ENCODE measurements at regions not wholly inside any gene's neighbourhood (a gene's known extent, or its start where the extent isn't known, plus 50 kb on each side); places are given as distances from the start of the nearest gene placed in this dataset.
"Not testable (repeated sequence)": the region's sequence is repeated elsewhere in the genome, so short reads cannot be mapped to it uniquely, and the experiment has no call there.

DNA sequence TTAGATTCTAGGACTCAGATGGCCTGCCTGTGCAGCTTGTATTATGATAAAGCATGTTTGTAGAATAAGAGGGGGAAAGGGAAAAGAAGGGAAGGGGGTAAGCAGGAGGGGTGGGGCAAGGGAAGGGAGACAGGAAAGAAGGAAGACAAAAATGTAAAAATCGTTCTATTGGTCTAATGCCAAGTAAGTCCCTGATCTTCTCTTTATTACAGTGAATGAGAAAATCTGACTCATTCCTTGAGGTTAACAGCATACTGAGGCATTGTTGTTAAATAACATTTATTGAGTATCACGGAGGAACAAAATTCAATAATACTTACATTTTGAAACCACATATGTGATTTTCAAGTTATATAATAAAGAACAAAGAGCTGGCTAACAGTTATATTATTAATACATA, 1534.7 kb downstream of the OLFM4 start:
- H3K27me3 Mint-ChIP-seq = no peaks in the 10 kb centered on the region
- ATAC-seq = no peak
- no peak overlapping the region for H3K4me3 Mint-ChIP-seq
- H3K4me1 Mint-ChIP-seq (ENCODE audit: low read depth in 2 of 2) = no peaks in the 10 kb centered on the region
- H3K27ac Mint-ChIP-seq = no peak overlapping the region
- peaks cover 9% of the 10 kb centered on the region for H3K9me3 Mint-ChIP-seq
- no peak for DNase-seq (ENCODE audit: low spot score)
- peaks cover 1% of the 10 kb centered on the region for H3K36me3 Mint-ChIP-seq

DNA sequence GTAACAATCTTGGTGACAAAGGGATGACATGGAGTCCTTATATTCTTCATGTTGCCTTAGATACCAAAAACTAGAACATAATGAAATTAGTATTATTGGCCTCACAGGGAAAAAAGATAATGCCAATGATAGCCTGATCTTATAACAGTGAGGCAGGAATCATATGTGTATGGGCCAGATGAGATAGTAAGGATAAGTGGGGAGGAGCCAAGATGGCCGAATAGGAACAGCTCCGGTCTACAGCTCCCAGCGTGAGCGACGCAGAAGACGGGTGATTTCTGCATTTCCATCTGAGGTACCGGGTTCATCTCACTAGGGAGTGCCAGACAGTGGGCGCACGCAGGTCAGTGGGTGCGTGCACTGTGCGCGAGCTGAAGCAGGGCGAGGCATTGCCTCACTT, 1543.4 kb downstream of the OLFM4 start:
- Mint-ChIP-seq H3K36me3 (peaks cover 20% of the 10 kb centered on the region), H3K9me3 (peaks cover 32% of the 10 kb centered on the region)
- H3K27me3 Mint-ChIP-seq; ATAC-seq; H3K27ac Mint-ChIP-seq; H3K4me1 Mint-ChIP-seq (ENCODE audit: low read depth in 2 of 2); H3K4me3 Mint-ChIP-seq; DNase-seq (ENCODE audit: low spot score): not testable (repeated sequence)

DNA sequence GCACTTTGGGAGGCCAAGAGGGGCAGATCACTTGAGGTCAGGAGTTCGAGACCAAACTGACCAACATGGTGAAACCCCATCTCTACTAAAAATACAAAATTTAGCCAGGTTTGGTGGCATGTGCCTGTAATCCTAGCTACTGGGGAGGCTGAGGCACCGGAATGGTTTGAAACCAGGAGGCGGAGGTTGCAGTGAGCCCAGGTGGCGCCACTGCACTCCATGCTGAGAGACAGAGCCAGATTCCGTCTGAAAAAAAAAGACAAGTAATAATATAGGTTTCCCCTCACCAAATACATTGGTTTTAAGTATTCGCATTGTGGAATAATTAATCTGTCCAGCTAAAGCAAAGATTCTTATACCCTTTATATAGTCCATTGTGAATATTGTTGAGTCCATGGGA, 1544.6 kb downstream of the OLFM4 start:
- H3K9me3 Mint-ChIP-seq = peaks cover 29% of the 10 kb centered on the region
- no peak overlapping the region for H3K27ac Mint-ChIP-seq
- ATAC-seq = no peak
- H3K27me3 Mint-ChIP-seq = no peaks in the 10 kb centered on the region
- no peaks in the 10 kb centered on the region for H3K4me1 Mint-ChIP-seq (ENCODE audit: low read depth in 2 of 2)
- H3K4me3 Mint-ChIP-seq = no peak overlapping the region
- peaks cover 20% of the 10 kb centered on the region for H3K36me3 Mint-ChIP-seq
- no peak for DNase-seq (ENCODE audit: low spot score)

DNA sequence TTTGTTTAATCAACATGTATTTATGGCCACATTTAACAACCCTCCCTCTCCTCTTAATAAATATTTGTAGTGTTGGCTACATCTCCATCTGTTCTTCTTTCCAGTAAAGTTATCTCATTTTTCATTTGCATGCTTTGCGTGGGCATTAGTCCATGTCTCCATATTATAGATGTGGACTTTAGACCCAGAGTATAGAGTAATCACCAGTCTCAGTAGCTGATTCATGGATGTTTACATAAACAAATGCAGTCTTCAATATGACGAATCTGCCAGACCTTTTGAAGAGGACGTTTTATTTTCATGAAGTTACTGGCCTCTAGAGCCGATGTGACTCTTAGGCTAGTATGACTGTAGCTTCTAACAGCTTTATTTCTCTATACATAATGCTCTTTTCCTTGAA, 1546.2 kb downstream of the OLFM4 start:
- Mint-ChIP-seq H3K4me3 (no peak overlapping the region), H3K36me3 (peaks cover 9% of the 10 kb centered on the region), H3K27ac (no peak overlapping the region), H3K27me3 (no peaks in the 10 kb centered on the region), H3K9me3 (peaks cover 23% of the 10 kb centered on the region), H3K4me1 (ENCODE audit: low read depth in 2 of 2) (no peaks in the 10 kb centered on the region)
- DNase-seq (ENCODE audit: low spot score) = no peak
- ATAC-seq = no peak

DNA sequence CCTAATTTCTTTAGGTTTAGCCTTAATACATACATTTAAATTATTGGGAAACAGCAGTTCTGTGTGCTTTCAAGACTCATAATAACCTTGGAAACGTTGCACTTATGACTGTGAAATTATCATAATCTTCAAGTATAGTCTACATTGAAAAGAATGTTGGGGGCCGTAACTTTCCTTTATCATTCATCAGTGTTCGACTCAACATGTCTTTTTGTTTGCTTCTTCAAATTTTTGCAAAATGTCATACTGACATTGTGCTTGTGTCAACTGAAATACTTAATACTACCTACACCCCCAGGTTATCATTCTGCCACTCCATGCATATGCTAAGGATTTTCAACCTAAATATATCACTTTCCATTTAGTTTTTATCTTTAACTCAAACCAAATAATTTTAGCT, 1562.9 kb downstream of the OLFM4 start:
- no peak overlapping the region for H3K27ac Mint-ChIP-seq
- H3K36me3 Mint-ChIP-seq = peaks cover 9% of the 10 kb centered on the region
- DNase-seq (ENCODE audit: low spot score) (no peak), ATAC-seq (no peak)
- H3K27me3 Mint-ChIP-seq = no peaks in the 10 kb centered on the region
- H3K4me3 Mint-ChIP-seq = no peak overlapping the region
- no peaks in the 10 kb centered on the region for H3K4me1 Mint-ChIP-seq (ENCODE audit: low read depth in 2 of 2)
- peaks cover 23% of the 10 kb centered on the region for H3K9me3 Mint-ChIP-seq

DNA sequence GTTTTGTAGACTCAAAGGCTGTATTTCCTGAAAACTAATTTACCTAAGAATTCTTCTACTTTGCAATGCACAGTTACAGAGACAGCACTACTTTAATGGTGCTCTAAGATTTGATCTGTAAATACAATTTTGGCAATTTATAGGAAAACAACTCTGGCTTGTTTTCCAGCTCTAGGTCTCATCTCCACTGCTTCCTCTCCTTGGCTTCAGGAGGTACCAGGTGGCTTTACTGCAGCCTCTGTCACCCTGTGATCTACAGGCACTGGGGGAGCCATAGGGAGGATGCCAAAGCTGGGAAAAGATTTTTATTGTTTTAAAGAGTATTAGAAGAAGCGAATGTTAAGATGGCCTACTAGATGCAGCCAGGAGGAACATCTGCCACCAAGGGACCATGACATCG, 1563.6 kb downstream of the OLFM4 start:
- no peak overlapping the region for H3K27ac Mint-ChIP-seq
- H3K4me3 Mint-ChIP-seq = no peak overlapping the region
- peaks cover 6% of the 10 kb centered on the region for H3K36me3 Mint-ChIP-seq
- peaks cover 18% of the 10 kb centered on the region for H3K9me3 Mint-ChIP-seq
- no peaks in the 10 kb centered on the region for H3K4me1 Mint-ChIP-seq (ENCODE audit: low read depth in 2 of 2)
- ATAC-seq = no peak
- no peak for DNase-seq (ENCODE audit: low spot score)
- no peaks in the 10 kb centered on the region for H3K27me3 Mint-ChIP-seq

DNA sequence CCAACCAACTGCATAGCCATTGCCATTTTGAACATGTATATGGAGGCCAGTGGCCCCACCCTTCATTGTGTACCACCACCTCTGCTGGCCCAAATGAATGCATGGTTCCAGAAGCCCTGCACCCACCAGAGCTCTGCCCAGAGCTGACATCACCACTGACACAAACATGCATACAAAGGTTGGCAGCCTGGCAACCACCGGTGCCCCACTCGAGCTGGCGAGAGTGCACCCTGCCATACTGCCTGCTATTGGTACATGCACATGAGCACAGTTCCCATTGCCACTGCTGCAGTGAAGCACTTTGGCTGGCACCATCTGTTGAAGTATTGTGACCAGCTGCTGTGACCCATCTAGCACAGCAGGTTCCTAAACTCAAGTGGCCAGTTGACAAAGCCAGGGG, 1564.9 kb downstream of the OLFM4 start:
- Mint-ChIP-seq H3K27ac (no peak overlapping the region), H3K36me3 (peaks cover 6% of the 10 kb centered on the region), H3K4me1 (ENCODE audit: low read depth in 2 of 2) (no peaks in the 10 kb centered on the region), H3K4me3 (no peak overlapping the region), H3K9me3 (peaks cover 18% of the 10 kb centered on the region), H3K27me3 (no peaks in the 10 kb centered on the region)
- no peak for DNase-seq (ENCODE audit: low spot score)
- ATAC-seq = no peak

DNA sequence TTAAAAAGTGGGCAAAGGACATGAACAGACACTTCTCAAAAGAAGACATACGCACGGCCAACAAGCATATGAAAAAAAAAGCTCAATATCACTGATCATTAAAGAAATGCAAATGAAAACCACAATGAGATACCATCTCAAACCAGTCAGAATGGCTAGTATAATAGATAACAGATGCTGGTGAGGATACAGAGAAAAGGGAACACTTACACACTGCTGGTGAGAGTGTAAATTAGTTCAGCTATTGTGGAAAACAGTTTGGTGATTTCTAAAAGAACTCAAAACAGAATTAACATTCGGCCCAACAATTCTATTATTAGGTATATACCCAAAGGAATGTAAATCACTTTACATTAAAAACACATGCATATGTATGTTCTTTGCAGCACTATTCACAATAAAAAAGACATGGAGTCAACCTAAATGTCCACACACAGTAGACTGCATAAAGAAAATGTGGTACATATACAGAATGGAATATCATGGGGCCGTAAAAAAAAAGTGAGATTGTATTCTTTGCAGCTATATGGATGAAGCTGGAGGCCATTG, 1569.0 kb downstream of the OLFM4 start:
- H3K9me3 Mint-ChIP-seq = peaks cover 20% of the 10 kb centered on the region
- H3K27ac Mint-ChIP-seq = no peak overlapping the region
- H3K36me3 Mint-ChIP-seq = peaks cover 13% of the 10 kb centered on the region
- no peaks in the 10 kb centered on the region for H3K27me3 Mint-ChIP-seq
- no peak overlapping the region for H3K4me3 Mint-ChIP-seq
- H3K4me1 Mint-ChIP-seq (ENCODE audit: low read depth in 2 of 2) = no peaks in the 10 kb centered on the region
- no peak for ATAC-seq
- no peak for DNase-seq (ENCODE audit: low spot score)

DNA sequence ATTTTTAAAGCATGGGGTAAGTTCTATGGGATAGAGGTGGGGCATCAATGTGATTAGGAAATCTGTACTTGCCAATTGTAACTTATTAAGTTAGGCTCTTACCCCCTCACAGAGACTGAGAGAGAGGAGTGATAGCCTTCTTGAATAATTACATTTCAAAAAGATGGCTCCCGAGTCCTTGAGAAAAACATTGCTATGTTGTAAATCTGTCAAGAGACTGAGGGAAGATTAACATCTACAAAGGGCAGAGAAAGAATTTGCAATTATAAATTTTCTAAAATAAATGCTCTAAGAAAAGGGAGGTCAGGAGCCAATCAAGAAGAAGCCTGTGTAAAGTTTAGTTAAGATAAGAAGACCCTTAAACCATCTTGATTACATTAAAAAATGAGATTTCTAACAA, 1570.8 kb downstream of the OLFM4 start:
- DNase-seq (ENCODE audit: low spot score) (no peak), ATAC-seq (no peak)
- Mint-ChIP-seq H3K9me3 (peaks cover 18% of the 10 kb centered on the region), H3K36me3 (peaks cover 6% of the 10 kb centered on the region), H3K27ac (no peak overlapping the region), H3K4me3 (no peak overlapping the region), H3K4me1 (ENCODE audit: low read depth in 2 of 2) (no peaks in the 10 kb centered on the region), H3K27me3 (no peaks in the 10 kb centered on the region)

DNA sequence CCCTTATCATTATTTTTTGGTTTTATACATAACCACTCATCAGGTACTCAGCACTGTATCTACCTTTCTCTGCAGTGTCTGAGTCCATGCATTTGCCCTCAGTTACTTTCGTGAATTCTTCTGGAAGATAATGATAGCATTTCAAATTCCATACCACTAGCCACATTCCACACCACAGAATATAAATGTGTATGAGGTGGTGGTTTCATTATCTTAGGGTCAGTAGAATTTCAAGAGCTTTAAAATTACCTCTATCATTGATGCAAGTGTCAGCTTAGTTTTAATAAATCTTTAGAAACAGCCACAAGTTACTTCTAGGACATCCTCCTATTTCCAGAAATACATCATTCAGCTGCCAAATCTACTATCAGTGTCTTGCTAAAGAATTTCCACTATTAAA, 1578.3 kb downstream of the OLFM4 start:
- peaks cover 14% of the 10 kb centered on the region for H3K9me3 Mint-ChIP-seq

DNA sequence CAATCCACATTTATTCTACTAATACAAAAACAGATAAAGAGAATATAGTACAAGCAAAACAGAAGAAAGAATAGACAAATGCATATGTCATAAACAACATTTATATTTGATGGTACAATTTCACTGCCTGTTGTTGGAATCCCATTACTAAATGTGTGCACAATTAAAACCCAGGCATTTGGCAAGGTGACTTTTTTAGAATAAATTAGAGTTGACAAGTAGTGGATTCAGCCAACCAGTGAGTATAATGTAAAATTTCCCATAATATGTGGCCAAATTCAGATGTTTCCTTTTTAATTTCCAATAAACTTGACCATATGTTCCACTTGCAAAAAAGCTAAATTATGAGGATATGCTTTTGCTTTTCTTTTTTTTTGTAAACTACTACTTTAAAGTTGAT, 1578.8 kb downstream of the OLFM4 start:
- Mint-ChIP-seq H3K27ac (no peak overlapping the region), H3K27me3 (no peaks in the 10 kb centered on the region)

More for the DNA sequence above, 1578.3 kb downstream of the OLFM4 start:
- Mint-ChIP-seq H3K36me3 (no peaks in the 10 kb centered on the region), H3K27ac (no peak overlapping the region), H3K4me1 (ENCODE audit: low read depth in 2 of 2) (no peaks in the 10 kb centered on the region), H3K27me3 (no peaks in the 10 kb centered on the region), H3K4me3 (no peak overlapping the region)
- ATAC-seq (no peak), DNase-seq (ENCODE audit: low spot score) (no peak)

DNA sequence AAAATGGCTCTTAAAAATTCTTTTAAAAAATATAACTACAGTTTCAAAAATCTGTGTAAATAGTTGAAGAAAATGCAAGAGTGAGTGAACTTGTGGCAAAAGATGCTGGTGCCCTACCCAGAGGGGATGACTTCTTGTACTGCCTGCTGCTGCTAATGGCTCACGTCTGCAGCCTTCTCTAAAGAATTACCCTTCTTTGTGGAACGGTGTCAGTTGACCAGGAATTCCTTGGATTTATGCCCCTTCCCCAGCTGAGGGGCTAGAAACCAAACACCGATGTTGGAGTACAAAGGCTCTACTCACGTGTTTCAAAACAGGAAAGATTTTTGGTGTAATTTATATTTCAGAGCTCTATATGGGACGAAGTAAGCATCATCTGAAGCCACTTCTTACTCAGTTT, 1582.8 kb downstream of the OLFM4 start:
- no peak overlapping the region for H3K27ac Mint-ChIP-seq
- H3K4me3 Mint-ChIP-seq = no peak overlapping the region
- peaks cover 4% of the 10 kb centered on the region for H3K36me3 Mint-ChIP-seq
- DNase-seq (ENCODE audit: low spot score) = no peak
- ATAC-seq = no peak
- peaks cover 8% of the 10 kb centered on the region for H3K9me3 Mint-ChIP-seq
- H3K27me3 Mint-ChIP-seq = no peaks in the 10 kb centered on the region
- H3K4me1 Mint-ChIP-seq (ENCODE audit: low read depth in 2 of 2) = no peaks in the 10 kb centered on the region

More for the DNA sequence above, 1578.8 kb downstream of the OLFM4 start:
- Mint-ChIP-seq H3K36me3 (no peaks in the 10 kb centered on the region), H3K9me3 (peaks cover 14% of the 10 kb centered on the region), H3K4me1 (ENCODE audit: low read depth in 2 of 2) (no peaks in the 10 kb centered on the region), H3K4me3 (no peak overlapping the region)
- no peak for DNase-seq (ENCODE audit: low spot score)
- no peak for ATAC-seq

DNA sequence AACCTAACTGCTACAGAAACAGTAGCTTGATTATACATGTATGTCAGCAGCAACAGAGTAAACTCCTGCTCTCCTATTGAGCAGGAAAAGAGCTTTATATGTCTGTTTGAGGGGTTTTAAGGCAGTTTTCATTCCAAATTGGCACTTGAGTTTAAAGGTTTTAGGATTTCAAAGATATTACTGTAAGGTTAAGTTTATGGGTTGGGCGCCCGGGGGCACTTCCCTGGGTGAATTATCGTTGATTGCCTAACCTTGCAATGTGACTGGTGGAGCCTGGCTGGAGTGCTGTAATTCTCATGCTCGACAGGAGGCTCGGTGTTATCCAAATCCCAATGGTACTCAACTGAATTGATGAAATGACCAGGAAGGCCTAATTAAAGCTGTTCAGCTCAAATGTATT, 1586.1 kb downstream of the OLFM4 start:
- Mint-ChIP-seq H3K4me3 (no peak overlapping the region), H3K27me3 (no peaks in the 10 kb centered on the region), H3K27ac (no peak overlapping the region), H3K36me3 (peaks cover 4% of the 10 kb centered on the region), H3K9me3 (peaks cover 6% of the 10 kb centered on the region), H3K4me1 (ENCODE audit: low read depth in 2 of 2) (no peaks in the 10 kb centered on the region)
- ATAC-seq (no peak), DNase-seq (ENCODE audit: low spot score) (no peak)

DNA sequence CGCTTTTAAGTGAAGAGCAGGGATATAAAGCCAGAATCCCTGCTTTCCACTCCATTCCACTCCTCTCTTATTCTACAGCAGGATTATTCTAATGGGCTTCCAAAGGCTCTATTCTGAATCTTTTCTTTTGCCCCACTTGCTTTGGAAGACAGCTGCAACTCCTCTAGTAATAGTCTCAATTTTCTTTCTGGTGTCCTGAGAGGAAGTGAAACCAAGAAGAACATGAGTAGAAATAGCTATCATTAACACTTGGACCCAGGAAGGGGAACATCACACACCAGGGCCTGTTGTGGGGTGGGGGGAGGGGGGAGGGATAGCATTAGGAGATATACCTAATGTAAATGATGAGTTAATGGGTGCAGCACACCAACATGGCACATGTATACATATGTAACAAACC, 1597.9 kb downstream of the OLFM4 start:
- not testable (repeated sequence) for H3K27ac Mint-ChIP-seq; H3K4me3 Mint-ChIP-seq; H3K27me3 Mint-ChIP-seq; ATAC-seq; H3K9me3 Mint-ChIP-seq; DNase-seq (ENCODE audit: low spot score); H3K36me3 Mint-ChIP-seq; H3K4me1 Mint-ChIP-seq (ENCODE audit: low read depth in 2 of 2)

DNA sequence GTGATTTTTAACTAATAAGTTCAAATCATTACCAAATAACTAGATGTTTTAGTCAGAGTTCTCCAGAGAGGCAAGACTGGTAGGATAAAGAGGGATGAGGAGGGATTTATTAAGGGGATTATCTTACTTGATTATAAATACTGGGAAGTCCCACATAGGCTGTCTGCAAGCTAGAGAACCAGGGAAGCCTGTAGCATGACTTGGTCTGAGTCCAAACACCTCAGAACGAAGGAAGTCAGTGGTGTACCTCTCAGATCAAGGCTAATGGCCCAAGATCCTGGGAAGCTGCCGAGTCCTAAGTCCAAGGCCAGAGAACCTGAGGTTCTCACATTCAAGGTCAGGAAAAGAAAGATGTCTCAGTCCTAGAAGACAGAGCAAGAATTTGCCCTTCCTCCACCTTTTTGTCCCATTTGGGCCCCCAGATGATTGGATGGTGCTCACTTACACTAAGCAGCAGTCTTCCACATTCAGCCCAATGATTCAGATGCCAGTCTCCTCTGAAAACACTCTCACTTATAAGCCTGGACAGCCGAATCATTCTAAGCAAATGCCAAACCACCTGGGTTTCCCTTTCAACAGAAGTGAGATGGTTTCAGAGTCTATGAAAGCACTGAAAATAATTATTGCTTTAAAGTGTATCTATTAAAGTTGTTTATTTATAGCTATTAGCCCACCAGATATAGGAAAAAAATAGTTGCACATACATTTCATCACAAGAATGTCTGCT, 1599.2 kb downstream of the OLFM4 start:
- Mint-ChIP-seq H3K27me3 (no peaks in the 10 kb centered on the region), H3K9me3 (peaks cover 11% of the 10 kb centered on the region), H3K27ac (no peak overlapping the region), H3K4me3 (no peak overlapping the region), H3K4me1 (ENCODE audit: low read depth in 2 of 2) (no peaks in the 10 kb centered on the region), H3K36me3 (peaks cover 7% of the 10 kb centered on the region)
- DNase-seq (ENCODE audit: low spot score) = no peak
- ATAC-seq = no peak

All from natural killer cell treated with Interleukin-12 subunit alpha and Interleukin-12 subunit beta and Interleukin-15 and Interleukin-18, amount 100 ng/mL, for 72 hours (primary cell).